Inflammatory macrophage treated with lipopolysaccharide for 1 hour (primary cell): ENCODE measurements at regions not wholly inside any gene's neighbourhood (a gene's known extent, or its start where the extent isn't known, plus 50 kb on each side); places are given as distances from the start of the nearest gene placed in this dataset.

Experiments used
- DNase-seq, 2 donors: peaks; one replicate each; pipeline ENCODE4 v3.0.0-alpha.2; 2020 to 2022

- DNase-seq: no peak
Measured at GRCh38 chr1:11373895-11374747, 101.1 kb downstream of the UBIAD1 start.

- DNase-seq: no peak
Measured at GRCh38 chr1:11374748-11375110, 101.7 kb downstream of the UBIAD1 start.

GRCh38 chr1:11377001-11377583, 101.9 kb upstream of the DISP3 start:
- no peak for DNase-seq

- DNase-seq: no peak
Measured at GRCh38 chr1:11377954-11378353, 101.0 kb upstream of the DISP3 start.

GRCh38 chr1:11379851-11380250, 99.1 kb upstream of the DISP3 start:
- DNase-seq: no peak

GRCh38 chr1:11380500-11380899, 98.5 kb upstream of the DISP3 start:
- DNase-seq: no peak

GRCh38 chr1:11383553-11384169, 95.3 kb upstream of the DISP3 start:
- peak; percentile 2 to 10 for DNase-seq

- DNase-seq: no peak
Measured at GRCh38 chr1:11384170-11384554, 94.8 kb upstream of the DISP3 start.

GRCh38 chr1:11387829-11388228, 91.1 kb upstream of the DISP3 start:
- no peak for DNase-seq

- no peak for DNase-seq
Measured at GRCh38 chr1:11388617-11389016, 90.3 kb upstream of the DISP3 start.

- no peak for DNase-seq
Measured at GRCh38 chr1:11391327-11391726, 87.6 kb upstream of the DISP3 start.

- no peak for DNase-seq
Measured at GRCh38 chr1:11391886-11392285, 87.1 kb upstream of the DISP3 start.

- no peak for DNase-seq
Measured at GRCh38 chr1:11394592-11395245, 84.2 kb upstream of the DISP3 start.

GRCh38 chr1:11395616-11396015, 83.3 kb upstream of the DISP3 start:
- no peak for DNase-seq

- no peak for DNase-seq
Measured at GRCh38 chr1:11397151-11397901, 81.6 kb upstream of the DISP3 start.

- no peak for DNase-seq
Measured at GRCh38 chr1:11399250-11399649, 79.7 kb upstream of the DISP3 start.

- DNase-seq: no peak
Measured at GRCh38 chr1:11400155-11400554, 78.8 kb upstream of the DISP3 start.

- no peak for DNase-seq
Measured at GRCh38 chr1:11400567-11400966, 78.4 kb upstream of the DISP3 start.

- no peak for DNase-seq
Measured at GRCh38 chr1:11406845-11407244, 72.1 kb upstream of the DISP3 start.

GRCh38 chr1:11407301-11407994, 71.5 kb upstream of the DISP3 start:
- no peak for DNase-seq

GRCh38 chr1:11412141-11412540, 66.8 kb upstream of the DISP3 start:
- DNase-seq: no peak

- DNase-seq: no peak
Measured at GRCh38 chr1:11413986-11414391, 65.0 kb upstream of the DISP3 start.
